ENCODE measurements at regions not wholly inside any gene's neighbourhood (a gene's known extent, or its start where the extent isn't known, plus 50 kb on each side); places are given as distances from the start of the nearest gene placed in this dataset.
"Not testable (repeated sequence)": the region's sequence is repeated elsewhere in the genome, so short reads cannot be mapped to it uniquely, and the experiment has no call there.

DNA sequence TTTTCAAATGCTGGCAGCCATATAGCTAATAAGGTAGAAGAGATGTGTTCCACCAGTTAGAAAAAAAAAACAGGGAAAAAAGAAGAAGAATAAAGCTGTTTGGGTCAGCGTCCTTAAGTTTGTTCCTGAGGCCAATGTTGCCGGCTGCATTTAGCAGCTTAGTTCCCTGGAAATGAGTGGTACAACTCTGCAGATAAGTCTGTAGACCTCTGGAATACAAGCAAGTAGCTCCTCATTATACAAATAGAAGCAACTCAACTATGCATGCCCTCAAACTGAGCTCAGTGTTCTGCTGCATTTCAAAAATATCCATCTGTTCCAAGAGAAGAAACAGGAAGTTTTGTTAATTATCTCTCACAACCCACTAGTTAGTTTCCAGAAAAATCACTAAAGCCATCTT is 181.2 kb upstream of the PKN2 start:
- H3K27ac ChIP-seq, result no peak overlapping the region
- DNase-seq (ENCODE audit: extremely low spot score in 2 of 2), result no peak
- H3K4me1 ChIP-seq, result no peaks in the 10 kb centered on the region
- H3K4me3 ChIP-seq, result no peak overlapping the region
- intact Hi-C loops (cut with DNase I), result no loop called here
- H3K9me3 ChIP-seq, result no peaks in the 10 kb centered on the region
- no peaks in the 10 kb centered on the region for H3K27me3 ChIP-seq
- TF ChIP-seq POLR2AphosphoS5 (IDR thresholded peaks at IDR 0.05; ENCODE audit: insufficient read depth in 1 of 2, low read depth in 1 of 2) (no peak), POLR2A (IDR thresholded peaks at IDR 0.05) (no peak)
- TF ChIP-seq, protein P1, sequence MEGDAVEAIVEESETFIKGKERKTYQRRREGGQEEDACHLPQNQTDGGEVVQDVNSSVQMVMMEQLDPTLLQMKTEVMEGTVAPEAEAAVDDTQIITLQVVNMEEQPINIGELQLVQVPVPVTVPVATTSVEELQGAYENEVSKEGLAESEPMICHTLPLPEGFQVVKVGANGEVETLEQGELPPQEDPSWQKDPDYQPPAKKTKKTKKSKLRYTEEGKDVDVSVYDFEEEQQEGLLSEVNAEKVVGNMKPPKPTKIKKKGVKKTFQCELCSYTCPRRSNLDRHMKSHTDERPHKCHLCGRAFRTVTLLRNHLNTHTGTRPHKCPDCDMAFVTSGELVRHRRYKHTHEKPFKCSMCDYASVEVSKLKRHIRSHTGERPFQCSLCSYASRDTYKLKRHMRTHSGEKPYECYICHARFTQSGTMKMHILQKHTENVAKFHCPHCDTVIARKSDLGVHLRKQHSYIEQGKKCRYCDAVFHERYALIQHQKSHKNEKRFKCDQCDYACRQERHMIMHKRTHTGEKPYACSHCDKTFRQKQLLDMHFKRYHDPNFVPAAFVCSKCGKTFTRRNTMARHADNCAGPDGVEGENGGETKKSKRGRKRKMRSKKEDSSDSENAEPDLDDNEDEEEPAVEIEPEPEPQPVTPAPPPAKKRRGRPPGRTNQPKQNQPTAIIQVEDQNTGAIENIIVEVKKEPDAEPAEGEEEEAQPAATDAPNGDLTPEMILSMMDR (IDR thresholded peaks at IDR 0.05), result no peak
- H3K36me3 ChIP-seq, result no peaks in the 10 kb centered on the region

DNA sequence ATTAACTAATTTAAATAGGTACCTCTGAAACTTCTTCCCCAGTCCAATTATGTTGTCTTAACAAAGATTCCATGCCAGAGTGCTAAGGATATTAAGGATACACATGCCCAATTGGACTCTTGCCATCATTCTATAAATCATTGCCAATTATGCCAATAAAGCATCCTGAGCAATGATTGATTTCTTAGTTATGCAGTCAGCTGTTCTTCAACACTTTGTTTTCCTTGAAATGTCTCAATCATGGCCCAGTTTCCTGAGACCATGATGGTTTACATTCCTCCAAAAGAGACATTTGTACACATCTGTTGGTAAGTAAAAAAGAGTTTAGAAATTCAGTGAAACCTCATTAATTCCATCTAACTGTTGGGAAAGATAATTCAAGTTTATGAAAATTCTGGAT is 180.4 kb upstream of the PKN2 start:
- H3K4me3 ChIP-seq, result no peak overlapping the region
- TF ChIP-seq POLR2AphosphoS5 (IDR thresholded peaks at IDR 0.05; ENCODE audit: insufficient read depth in 1 of 2, low read depth in 1 of 2) (no peak), POLR2A (IDR thresholded peaks at IDR 0.05) (no peak)
- TF ChIP-seq, protein P1 (IDR thresholded peaks at IDR 0.05), result no peak
- intact Hi-C loops (cut with DNase I), result no loop called here
- no peaks in the 10 kb centered on the region for H3K27me3 ChIP-seq
- no peak overlapping the region for H3K27ac ChIP-seq
- no peaks in the 10 kb centered on the region for H3K4me1 ChIP-seq
- H3K9me3 ChIP-seq, result no peaks in the 10 kb centered on the region
- DNase-seq (ENCODE audit: extremely low spot score in 2 of 2), result no peak
- no peaks in the 10 kb centered on the region for H3K36me3 ChIP-seq

DNA sequence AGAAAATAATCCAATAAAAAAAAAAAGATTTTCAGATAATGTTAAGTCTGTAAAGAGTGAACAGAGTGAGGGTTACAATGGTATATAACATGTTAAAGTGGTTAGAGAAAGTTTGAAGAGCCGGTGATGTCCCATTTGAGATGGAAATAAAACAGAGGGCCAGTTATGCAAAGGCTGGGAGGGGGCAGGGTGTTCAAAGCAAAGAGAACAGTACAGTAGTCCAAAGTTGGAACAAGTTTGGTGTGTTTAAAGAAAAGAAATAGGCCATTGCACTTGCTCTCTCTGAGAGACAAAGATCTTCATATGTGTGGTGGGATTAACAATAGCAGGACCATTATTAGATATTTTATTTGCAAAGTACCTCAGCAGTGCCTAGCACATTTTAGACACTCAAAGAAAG is 179.5 kb upstream of the PKN2 start:
- H3K36me3 ChIP-seq, result no peaks in the 10 kb centered on the region
- TF ChIP-seq, protein P1 (IDR thresholded peaks at IDR 0.05), result no peak
- TF ChIP-seq POLR2A (IDR thresholded peaks at IDR 0.05), result no peak
- no peak for TF ChIP-seq POLR2AphosphoS5 (IDR thresholded peaks at IDR 0.05; ENCODE audit: insufficient read depth in 1 of 2, low read depth in 1 of 2)
- no peaks in the 10 kb centered on the region for H3K9me3 ChIP-seq
- intact Hi-C loops (cut with DNase I), result no loop called here
- H3K27me3 ChIP-seq, result no peaks in the 10 kb centered on the region
- no peaks in the 10 kb centered on the region for H3K4me1 ChIP-seq
- no peak overlapping the region for H3K27ac ChIP-seq
- DNase-seq (ENCODE audit: extremely low spot score in 2 of 2), result no peak
- H3K4me3 ChIP-seq, result no peak overlapping the region

DNA sequence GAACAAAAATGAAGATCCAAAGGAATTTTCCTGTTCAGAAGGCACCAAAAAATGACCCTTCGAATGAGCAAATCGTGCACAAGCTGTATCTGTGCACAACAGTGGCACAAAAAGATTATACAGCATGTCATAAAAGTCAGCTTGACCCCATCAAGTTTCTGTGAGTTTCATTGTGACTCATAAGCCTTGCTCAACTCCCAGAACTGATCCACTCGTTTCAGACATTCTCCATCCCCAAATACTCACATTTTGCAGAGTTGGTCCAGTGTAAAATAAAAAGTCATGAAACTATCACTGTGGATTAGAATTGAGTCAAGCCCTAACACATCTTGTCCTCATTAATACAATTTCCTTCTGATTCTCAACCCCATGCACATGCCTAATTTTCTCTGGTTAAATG is 174.7 kb upstream of the PKN2 start:
- Histone ChIP-seq H3K4me3 (no peak overlapping the region), H3K9me3 (no peaks in the 10 kb centered on the region), H3K27ac (no peak overlapping the region), H3K36me3 (no peaks in the 10 kb centered on the region), H3K27me3 (no peaks in the 10 kb centered on the region), H3K4me1 (no peaks in the 10 kb centered on the region)
- no peak for DNase-seq (ENCODE audit: extremely low spot score in 2 of 2)
- intact Hi-C loops (cut with DNase I), result no loop called here
- no peak for TF ChIP-seq POLR2A (IDR thresholded peaks at IDR 0.05)
- TF ChIP-seq, protein P1 (IDR thresholded peaks at IDR 0.05), result no peak
- no peak for TF ChIP-seq POLR2AphosphoS5 (IDR thresholded peaks at IDR 0.05; ENCODE audit: insufficient read depth in 1 of 2, low read depth in 1 of 2)

DNA sequence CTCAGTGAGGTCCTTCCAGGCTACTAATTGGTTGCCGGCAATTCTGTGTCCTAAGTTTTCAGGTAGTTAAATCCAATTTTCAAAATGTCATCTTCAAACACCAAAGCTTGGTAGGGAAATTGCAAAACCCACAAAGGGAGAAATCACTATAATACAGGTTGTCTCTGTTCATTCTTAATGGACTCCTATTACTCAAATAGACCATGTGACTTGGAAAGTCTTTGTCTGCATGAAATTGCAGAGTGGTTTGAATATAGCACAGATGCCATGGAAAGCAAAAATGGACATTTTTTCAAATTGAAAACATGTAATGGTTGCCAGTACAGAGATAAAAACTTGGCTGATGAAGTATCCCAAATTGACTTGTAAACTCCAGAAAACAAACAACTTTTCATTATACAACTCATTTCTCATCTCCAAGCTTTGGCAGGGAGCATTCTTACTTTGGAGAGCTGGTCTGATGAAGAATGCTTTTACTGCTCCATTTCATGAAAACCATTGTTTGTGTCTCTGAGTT is 169.5 kb upstream of the PKN2 start:
- intact Hi-C loops (cut with DNase I), result no loop called here
- Histone ChIP-seq H3K27ac (no peak overlapping the region), H3K27me3 (no peaks in the 10 kb centered on the region), H3K4me3 (no peak overlapping the region), H3K4me1 (peaks cover 6% of the 10 kb centered on the region), H3K36me3 (no peaks in the 10 kb centered on the region), H3K9me3 (no peaks in the 10 kb centered on the region)
- TF ChIP-seq POLR2A (IDR thresholded peaks at IDR 0.05) (no peak), POLR2AphosphoS5 (IDR thresholded peaks at IDR 0.05; ENCODE audit: insufficient read depth in 1 of 2, low read depth in 1 of 2) (no peak)
- TF ChIP-seq, protein P1 (IDR thresholded peaks at IDR 0.05), result no peak
- DNase-seq (ENCODE audit: extremely low spot score in 2 of 2), result no peak

DNA sequence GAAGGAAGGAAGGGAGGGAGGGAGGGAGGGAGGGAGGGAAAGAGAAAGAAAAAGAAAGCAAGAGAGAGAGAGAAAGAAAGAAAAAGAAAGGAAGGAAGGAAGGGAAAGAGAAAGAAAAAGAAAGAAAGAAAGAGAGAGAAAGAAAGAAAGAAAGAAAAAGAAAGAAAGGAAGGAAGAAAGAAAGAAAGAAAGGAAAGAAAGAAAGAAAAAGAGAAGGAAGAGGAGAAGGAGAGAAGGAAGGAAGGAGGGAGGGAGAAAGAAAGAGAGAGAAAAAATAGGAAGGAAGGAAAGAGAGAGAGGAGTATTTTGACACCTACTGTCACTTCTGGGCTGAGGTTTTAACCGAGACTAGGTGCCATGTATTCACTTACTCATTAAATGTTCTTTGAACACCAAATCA is 166.6 kb upstream of the PKN2 start:
- intact Hi-C loops (cut with DNase I); H3K9me3 ChIP-seq; H3K27me3 ChIP-seq; H3K36me3 ChIP-seq; H3K4me1 ChIP-seq; H3K4me3 ChIP-seq; H3K27ac ChIP-seq; DNase-seq (ENCODE audit: extremely low spot score in 2 of 2): not testable (repeated sequence)
